Sciatic nerve (tissue), 2 donors: ENCODE measurements at regions not wholly inside any gene's neighbourhood (a gene's known extent, or its start where the extent isn't known, plus 50 kb on each side); places are given as distances from the start of the nearest gene placed in this dataset.
"Not testable (repeated sequence)": the region's sequence is repeated elsewhere in the genome, so short reads cannot be mapped to it uniquely, and the experiment has no call there.

Experiments used
- ATAC-seq: fragments of 200-7000 bp; cut with Tn5 transposase; one replicate; pipeline ENCODE4 v1.9.1; 2020; ENCODE audit warnings: mild to moderate bottlenecking, moderate library complexity
- DNase-seq: peaks from one replicate; pipeline ENCODE4 v3.0.0-alpha.2; 2020; ENCODE audit warnings: low spot score
- intact Hi-C: fragments of 100-400 bp; cut with DNase I; formaldehyde crosslinking; loops from one replicate; pipeline ENCODE4 v1.14.2; 2022
- donor health status: DM: no; HTN: no; CAD: no.
- donor health status: DM: no; HTN: no; CAD: no.

DNA sequence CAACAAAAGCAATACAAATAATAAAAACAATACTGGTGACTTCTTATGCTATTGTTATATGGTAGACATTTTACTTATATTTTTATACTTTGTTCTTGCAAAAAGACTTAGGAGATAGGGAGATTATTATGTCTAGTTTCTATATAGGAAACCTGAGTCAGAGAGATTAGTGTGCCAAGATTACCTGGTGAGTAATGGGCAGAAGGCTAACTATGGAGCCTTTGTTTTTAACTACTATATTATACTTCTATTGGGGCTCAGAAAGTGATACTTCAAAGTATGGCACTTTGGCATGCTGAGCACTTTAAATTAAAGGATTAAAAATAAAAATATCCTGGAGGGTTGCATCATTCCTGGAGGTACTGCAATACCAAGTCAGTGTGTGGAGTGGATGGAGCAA is 117.5 kb upstream of the CLINT1 start:
- no peak for DNase-seq
- no peak for ATAC-seq
- intact Hi-C loops: no loop called here

DNA sequence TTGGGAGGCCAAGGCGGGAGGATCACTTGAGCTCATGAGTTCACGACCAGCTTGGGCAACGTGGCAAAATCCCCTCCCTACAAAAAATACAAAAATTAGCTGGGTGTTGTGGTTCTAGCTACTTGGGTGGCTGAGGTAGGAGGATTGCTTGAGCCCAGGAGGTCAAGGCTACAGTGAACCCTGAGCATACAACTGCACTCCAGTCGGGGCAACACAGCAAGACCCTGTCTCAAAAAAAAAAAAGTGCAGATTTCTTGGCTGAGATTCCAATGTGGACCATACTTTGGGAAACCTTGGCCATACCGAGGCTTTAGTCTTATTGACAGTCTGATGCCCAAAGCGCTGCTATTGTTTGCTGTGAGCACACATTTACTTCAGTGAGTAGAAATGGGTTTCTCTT is 113.6 kb upstream of the CLINT1 start:
- no peak for ATAC-seq
- no peak for DNase-seq
- intact Hi-C loops: no loop called here

DNA sequence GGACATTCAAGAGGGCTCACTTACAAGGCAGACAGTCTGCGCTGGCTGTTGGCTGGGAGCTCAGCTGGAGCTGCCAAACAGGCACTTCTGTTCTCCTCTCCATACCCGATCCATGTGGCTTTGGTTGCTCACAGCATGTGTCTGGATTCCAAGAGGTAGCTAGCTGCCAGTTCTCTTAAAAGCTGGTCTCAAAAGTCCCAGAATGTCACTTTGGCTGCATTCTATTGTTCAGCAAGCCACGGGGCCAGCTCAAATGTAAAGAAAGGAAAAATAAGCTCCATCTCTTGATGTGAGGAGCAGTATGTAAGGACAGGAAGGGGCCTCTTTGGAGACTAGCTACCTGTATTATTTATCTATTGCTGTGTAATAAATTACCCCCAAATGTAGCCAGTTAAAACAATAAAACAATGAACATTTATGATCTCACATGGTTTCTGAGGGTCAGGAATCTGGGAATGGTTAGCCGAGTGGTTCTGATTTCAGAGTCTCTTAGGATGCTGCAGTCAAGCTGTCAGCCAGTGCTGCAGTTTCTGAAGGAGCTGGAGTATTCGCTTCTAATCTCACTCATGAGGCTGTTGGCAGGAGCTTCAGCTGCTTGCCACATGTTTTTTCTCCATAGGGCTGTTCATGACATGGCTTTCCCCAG is 112.7 kb upstream of the CLINT1 start:
- DNase-seq: no peak
- ATAC-seq: peak; percentile 85
- intact Hi-C loops: no loop called here

DNA sequence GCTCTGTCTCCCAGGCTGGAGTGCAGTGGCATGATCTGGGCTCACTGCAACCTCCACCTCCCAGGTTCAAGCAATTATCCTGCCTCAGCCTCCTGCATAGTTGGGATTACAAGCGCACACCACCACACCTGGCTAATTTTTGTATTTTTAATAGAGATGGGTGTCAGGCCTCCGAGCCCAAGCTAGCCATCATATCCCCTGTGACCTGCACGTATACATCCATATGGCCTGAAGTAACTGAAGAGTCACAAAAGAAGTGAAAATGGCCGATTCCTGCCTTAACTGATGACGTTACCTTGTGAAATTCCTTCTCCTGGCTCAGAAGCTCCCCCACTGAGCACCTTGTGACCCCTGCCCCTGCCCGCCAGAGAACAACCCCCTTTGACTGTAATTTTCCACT is 109.6 kb upstream of the CLINT1 start:
- ATAC-seq, intact Hi-C loops: not testable (repeated sequence)

DNA sequence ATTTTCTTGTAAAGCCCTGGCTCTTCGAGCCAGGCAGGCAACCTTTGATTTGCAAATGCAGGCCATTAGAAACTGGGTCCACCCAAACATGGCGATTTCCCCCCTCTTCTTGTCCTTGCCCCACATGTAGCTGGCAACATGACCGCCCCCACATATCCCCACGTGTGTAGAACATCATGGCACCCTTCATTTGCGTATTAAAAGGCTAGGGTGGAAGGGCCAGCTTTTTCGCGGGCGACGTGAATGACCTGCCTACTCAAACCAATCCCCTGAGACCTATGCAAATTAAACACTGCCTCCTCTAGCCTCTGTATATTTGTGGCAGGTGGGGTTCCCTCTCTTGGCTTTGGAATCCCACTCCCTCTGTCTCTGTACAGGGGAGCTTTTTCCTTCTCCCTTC is 107.0 kb upstream of the CLINT1 start:
- DNase-seq (no peak), ATAC-seq (no peak)
- intact Hi-C loops: no loop called here

More for the DNA sequence above, 109.6 kb upstream of the CLINT1 start:
- not testable (repeated sequence) for DNase-seq

DNA sequence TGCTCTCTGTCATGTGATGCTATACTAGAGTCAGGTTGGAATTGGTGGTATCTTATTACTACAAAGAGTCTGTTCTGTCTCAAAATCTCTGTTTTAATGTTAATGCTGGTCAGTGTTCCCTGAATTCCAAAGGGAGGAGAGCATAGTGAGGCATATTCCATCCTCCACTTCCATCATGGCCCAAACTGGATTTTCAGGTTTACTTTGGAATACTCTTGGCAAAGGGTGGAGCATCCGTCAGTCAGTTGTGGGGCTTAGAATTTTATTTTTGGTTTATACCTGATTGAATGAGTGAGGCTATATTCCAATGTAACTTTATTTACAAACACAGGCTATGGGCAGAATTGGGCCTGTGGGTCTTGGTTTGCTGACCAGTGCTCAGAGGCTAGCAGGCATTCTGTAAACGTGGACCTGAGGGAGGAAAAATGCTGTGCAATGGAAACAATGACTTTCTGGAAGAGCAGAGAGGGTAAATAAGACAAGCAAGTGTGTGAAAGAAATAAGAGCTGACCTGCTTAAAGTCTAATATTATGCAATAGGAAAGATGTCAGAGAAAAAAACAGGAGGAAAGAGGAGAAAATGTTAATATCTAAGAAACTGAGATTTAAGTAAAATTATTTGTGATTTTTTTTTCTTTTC is 106.2 kb upstream of the CLINT1 start:
- peak; percentile 63 for ATAC-seq
- intact Hi-C loops: no loop called here
- DNase-seq: no peak

DNA sequence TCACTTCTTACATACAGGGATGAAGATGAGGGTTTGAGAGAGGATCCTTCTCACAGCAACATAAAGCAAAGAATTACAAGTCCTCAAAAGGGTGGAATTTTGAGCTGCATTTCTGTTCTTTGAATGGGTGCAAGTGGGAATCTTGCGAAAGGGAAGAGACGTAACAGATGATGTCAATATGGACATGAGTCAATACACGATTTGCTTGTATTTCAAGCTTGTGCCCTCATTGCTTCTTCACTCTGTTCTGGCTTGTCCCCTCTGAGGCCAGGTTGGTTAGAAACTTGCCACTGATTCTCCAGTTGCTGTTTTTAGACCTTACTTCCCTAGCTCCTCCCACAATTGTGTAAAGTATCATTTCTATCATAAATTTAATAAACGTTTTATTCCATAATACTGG is 104.8 kb upstream of the CLINT1 start:
- ATAC-seq (no peak), DNase-seq (no peak)
- intact Hi-C loops: no loop called here

DNA sequence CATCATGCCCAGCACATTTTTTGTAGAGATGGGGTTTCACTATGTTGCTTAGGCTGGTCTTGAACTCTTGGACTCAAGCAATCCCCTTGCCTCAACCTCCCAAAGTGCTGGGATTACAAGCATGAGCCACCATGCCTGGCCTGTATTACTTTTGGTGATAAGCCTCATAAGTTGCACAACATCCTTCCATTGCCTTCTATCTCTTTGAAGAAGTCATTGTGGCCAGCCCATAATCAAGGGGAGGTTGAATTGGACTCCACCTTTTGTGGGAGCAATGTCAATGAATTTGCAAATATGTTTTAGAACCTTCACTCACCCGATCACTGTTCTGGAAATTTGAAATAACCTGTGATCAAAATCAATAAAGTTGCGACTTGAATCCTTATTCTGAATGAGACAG is 104.3 kb upstream of the CLINT1 start:
- intact Hi-C loops: no loop called here
- ATAC-seq (no peak), DNase-seq (no peak)

DNA sequence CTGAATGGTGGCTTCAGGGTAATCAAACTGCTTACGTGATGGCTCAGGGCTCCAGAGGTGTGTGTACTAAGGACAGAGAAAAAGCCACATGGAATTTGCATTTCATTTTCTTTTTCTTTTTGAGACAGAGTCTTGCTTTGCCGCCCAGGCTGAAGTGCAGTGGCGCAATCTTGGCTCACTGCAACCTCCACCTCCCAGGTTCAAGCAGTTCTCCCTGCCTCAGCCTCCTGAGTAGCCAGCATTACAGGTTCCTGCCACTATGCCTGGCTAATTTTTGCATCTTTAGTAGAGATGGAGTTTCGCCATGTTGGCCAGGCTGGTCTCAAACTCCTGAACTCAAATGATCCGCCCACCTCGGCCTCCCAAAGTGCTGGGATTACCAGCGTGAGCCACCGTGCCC is 103.7 kb upstream of the CLINT1 start:
- intact Hi-C loops, ATAC-seq, DNase-seq: not testable (repeated sequence)

DNA sequence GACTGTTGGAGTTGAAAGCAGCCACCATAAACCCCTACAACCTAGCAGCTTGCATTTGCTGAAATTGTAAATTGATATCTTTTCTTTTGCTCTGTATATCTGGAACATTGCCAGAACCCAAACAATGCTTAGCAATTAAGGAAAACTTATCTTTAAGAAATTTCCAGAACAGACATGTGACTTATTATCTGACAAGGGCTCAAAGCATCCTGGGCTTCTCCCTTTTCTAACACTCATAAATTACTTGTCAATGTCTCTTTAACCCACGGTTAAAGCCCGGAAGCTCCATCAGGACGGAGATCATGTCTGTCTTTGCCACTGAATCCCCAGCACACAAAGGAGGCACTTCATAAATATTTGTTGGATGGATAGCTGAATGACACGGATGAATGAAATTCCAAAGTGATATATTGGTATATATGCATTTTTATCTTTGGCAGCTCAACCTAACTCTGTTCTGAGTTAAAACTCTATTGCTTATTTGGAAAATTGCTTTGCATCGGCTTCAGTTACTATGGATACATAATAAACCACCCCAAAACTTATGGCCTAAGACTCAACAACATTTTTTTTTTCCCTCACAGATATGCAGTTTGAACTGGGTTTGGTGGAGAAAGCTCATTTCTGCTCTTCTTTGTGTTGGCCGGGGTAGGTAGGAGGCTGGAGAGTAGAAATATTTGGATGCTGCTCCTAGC is 103.1 kb upstream of the CLINT1 start:
- intact Hi-C loops: no loop called here
- DNase-seq (no peak), ATAC-seq (no peak)

DNA sequence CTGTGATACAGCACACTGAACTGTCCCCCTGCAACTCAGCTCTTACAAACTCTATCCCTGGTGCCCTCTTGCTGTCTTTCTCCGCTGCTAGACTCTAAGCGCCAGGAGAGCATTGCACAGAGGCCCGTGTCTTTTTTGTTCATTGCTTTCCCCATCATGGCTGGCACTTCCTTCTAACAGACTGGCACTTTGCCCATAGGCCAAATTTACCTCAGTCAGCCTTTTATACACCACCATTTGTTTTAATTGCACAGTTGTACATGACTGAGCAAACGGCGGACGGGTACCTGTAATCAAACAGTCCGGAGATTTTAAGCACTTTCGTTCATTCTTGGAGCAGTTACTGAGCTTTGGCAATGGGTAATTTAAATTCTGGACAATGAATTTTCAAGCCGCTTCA is 102.2 kb upstream of the CLINT1 start:
- ATAC-seq (no peak), DNase-seq (no peak)
- intact Hi-C loops: no loop called here

DNA sequence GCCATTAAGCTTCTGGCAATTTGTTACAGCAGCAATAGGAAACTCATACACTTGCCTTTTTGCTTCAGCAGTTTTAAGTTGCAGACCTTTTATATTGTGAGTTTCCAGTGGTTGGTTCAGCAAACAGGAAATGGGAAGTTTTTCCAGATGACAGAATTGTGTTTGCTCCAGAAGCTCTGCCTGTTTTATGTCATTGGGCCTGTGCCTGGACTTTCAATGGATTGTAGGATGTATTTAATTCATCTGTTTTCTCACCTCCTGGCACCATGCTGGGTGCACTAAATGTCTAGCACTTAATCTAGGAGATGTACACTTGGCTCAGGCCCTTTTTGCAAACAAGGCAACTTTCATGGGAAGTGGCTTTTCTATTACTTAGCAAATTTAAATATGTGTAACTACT is 100.4 kb upstream of the CLINT1 start:
- DNase-seq (no peak), ATAC-seq (no peak)
- intact Hi-C loops: no loop called here

DNA sequence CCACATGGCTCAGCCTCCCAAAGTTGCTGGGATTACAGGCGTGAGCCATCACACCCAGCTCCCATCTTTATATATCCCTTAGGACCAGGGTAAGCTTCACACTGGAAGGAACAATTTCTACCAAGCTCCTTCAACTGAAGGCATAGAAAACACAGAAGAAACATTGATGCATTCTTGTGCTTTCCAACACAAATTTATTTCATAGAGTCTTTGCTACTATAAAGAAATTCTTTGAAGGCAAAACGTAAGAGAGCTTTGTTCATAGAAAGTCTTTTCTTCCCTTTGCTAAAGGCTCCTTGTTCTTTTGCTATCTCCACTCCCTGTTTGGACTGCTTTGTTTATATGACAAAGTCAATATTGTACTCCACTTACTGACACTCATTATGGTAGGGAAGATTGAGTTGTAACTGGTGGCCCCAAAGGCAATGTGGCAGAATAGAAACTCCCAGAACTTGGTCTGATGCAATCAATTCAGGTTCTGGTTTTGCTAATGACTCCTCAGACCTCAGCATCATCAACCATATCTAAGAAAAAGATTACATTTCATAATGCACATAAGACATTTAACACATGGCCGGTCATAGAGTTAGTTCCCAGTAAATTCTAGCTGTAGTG is 97.4 kb upstream of the CLINT1 start:
- ATAC-seq (no peak), DNase-seq (no peak)
- intact Hi-C loops: no loop called here

DNA sequence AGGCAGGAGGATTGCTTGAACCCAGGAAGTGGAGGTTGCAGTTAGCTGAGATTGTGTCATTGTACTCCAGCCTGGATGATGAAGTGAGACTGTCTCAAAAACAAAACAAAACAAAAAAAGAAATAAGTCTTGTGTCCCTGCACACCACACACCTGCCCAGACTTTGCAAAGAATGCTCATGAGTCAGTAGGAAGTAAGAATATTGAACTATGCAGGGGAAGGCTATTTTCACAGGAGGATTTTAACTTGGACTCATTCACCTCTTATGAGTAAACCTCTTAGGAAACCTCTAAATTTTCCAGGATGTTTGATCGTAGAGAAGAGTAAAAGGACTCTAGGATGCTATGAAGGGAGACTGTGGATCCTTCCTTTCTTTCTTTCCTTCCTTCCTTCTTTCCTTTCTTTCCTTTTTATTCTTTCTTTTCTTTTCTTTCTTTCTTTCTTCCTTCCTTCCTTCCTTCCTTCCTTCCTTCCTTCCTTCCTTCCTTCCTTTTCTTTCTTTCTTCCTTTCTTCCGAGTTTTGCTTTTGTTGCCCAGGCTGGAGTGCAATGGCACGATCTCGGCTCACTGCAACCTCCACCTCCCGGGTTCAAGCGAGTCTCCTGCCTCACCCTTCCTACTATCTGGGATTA is 96.7 kb upstream of the CLINT1 start:
- intact Hi-C loops: no loop called here
- no peak for DNase-seq
- ATAC-seq: no peak

DNA sequence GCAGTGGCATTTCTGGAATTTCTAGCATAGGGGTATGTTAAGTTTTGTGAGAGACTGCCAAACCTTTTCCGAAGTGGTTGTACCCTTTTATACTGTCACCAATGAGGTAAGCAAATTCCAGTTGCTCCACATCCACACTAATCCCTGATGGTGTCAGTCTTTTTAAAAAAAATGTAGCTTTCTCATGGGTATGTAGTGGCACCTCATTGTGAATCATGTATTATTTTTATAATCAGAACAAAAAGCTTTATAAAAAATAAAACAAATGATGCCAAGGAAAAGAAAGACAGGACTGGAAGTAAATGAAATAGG is 93.4 kb upstream of the CLINT1 start:
- intact Hi-C loops: no loop called here
- DNase-seq (no peak), ATAC-seq (no peak)

DNA sequence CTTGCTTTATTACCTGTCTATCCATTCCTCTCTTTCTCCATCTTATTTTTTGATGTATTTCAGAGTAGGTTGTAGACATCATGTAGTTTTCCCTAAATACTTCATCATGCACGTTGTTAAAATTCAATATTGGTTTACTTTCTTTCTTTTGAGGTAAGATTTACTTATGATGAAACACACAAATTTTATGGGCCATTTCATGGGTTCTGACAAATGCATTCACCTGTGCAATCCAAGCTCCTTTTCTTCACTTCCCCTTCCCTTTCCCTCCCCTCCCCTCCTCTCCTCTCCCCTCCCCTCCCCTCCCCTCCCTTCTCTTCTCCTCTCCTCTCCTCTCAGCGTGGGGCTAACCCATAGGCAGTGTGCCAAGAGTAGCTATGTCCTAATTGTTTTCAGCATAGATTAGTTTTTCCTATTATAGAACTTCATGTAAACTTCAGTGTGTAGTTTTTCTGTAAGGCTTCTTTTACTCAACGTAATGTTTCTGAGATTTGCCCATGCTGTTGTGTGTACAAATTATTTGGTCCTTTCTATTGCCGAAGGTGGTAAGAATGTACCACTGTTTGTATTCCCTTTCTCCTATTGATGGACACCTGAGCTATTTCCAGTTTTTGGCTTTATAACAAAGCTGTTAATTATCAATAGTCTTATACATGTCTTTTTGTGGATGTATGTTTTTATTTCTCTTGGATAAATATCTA is 92.9 kb upstream of the CLINT1 start:
- ATAC-seq (no peak), DNase-seq (no peak)
- intact Hi-C loops: no loop called here

DNA sequence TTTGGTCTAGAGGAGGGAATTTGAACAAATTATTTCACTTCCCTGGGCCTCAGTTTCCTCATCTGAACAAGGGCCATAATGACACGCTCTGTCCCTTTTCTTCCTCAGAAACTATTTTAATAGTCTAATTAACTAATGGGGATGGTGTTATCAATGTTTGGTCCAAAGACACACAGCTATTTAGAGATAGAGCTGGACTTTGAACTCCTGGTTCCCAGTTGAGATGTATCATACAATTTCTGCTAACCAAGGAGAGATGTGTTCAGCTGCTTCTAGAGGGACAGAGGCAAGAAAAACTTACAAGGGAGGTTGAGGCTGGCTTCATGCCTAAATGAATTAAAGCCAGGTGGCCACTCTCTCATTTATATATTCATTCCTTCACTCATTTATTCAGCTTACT is 90.6 kb upstream of the CLINT1 start:
- ATAC-seq: no peak
- intact Hi-C loops: no loop called here
- DNase-seq: no peak

DNA sequence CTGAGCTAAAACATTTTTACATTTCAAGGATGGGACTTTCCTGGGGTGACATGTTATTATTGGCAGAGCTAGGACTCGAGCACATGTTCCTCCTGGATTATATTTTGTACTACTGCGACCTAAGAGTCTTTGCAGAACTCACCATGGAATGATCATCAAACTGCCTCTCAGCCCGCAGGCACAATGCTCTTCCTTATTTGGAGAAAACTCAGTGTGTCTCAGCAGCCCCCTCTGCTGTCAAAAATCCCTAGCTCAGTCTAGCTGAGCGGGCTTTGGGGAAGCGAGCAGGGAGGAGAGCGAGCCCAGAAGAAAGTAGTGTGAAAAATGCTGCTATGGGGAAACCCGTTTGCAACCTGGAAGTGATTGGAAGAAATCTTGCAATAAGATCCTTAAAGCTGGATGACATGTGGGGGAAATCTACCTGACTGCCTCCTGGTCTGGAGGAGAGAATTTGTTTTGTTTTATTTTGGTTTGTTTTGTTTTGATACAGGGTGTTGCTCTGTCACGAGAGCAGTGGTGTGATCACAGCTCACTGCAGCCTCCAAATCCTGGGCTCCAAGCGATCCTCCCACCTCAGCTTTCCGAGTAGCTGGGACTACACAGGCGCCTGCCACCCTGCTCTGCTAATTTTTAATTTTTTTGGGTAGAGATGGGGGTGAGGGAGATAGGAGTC is 89.9 kb upstream of the CLINT1 start:
- peak; percentile 92 for DNase-seq
- intact Hi-C loops: no loop called here
- ATAC-seq: peak; percentile 98

DNA sequence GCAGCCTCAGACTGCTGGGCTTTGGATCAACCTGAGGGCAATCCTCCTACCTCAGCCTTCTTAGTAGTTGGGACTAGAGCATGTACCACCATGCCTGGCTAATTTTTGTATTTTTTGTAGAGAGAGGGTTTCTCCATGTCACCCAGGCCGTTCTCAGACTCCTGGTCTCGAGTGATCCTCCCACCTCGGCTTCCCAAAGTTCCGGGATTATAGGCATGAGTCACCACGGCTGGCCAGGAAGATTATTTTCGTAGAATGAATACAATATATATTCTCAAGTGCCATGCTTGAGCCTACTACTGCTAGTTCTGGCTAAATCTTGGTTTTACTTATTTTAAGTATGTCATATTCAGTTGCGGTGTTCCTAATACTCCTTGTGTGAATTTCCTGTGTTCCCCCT is 88.2 kb upstream of the CLINT1 start:
- no peak for ATAC-seq
- DNase-seq: no peak
- intact Hi-C loops: no loop called here
